Ishikawa (cell line): ENCODE measurements at regions not wholly inside any gene's neighbourhood (a gene's known extent, or its start where the extent isn't known, plus 50 kb on each side); places are given as distances from the start of the nearest gene placed in this dataset.

Experiments used
- CEBPB ChIP-seq: IDR thresholded peaks from 2 replicates; pipeline ENCODE4 v1.6.1; 2012
- CREB1 ChIP-seq: IDR thresholded peaks from 2 replicates; pipeline ENCODE4 v1.6.1; 2012; ENCODE audit warnings: low read depth
- EGR1 ChIP-seq: IDR thresholded peaks from 2 replicates; pipeline ENCODE4 v1.6.1; 2012
- EP300 ChIP-seq: IDR thresholded peaks from 2 replicates; pipeline ENCODE4 v1.6.1; 2012; ENCODE audit warnings: borderline replicate concordance
- FOXM1 ChIP-seq: IDR thresholded peaks from 2 replicates; pipeline ENCODE4 v1.6.1; 2012; ENCODE audit warnings: low read depth, borderline replicate concordance
- NFIC ChIP-seq: IDR thresholded peaks from 2 replicates; pipeline ENCODE4 v1.6.1; 2012
- RAD21 ChIP-seq: IDR thresholded peaks from 2 replicates; pipeline ENCODE4 v1.6.1; 2012; ENCODE audit warnings: low read depth
- TAF1 ChIP-seq: IDR thresholded peaks from 2 replicates; pipeline ENCODE4 v1.6.1; 2012; ENCODE audit warnings: low read depth, mild to moderate bottlenecking
- TCF12 ChIP-seq: IDR thresholded peaks from 2 replicates; pipeline ENCODE4 v1.6.1; 2012; ENCODE audit warnings: low read depth
- TEAD4 ChIP-seq: IDR thresholded peaks from 2 replicates; pipeline ENCODE4 v1.6.1; 2012
- YY1 ChIP-seq: IDR thresholded peaks from 2 replicates; pipeline ENCODE4 v1.6.1; 2012; ENCODE audit warnings: low read depth
- ZBTB7A ChIP-seq: IDR thresholded peaks from 2 replicates; pipeline ENCODE4 v1.6.1; 2012; ENCODE audit warnings: low read depth
- TF ChIP-seq, protein P1 (sequence below): IDR thresholded peaks from 2 replicates; pipeline ENCODE4 v1.6.1; 2012
- TF ChIP-seq, protein P2 (sequence below): IDR thresholded peaks from 2 replicates; pipeline ENCODE4 v1.6.1; 2012; ENCODE audit warnings: low read depth, mild to moderate bottlenecking
- TF ChIP-seq, protein P3 (sequence below): IDR thresholded peaks from 2 replicates; pipeline ENCODE4 v1.6.1; 2012

DNA sequence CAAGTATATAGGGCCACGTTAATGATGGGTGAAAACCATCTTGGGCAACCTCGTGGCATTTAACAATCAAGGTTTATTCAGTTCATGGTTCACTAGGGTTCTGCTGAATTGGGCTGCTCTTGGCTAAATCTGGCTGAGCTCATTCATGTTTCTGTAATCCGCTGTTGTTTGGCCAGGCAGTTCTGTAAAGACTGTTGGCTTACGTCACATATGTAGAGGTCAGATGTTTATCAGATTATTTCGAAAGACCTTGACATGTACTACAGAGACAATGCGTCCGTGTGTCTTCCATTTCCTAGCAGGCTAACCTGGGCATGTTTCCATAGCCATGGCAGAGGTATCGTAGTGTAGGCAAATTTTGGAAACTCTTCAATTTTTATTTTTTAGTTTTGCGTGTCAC, 190.0 kb upstream of the ZWINT start:
- TF ChIP-seq TCF12 (no peak), YY1 (no peak), EP300 (no peak), CEBPB (no peak), TEAD4 (no peak), RAD21 (no peak), EGR1 (no peak), FOXM1 (no peak), NFIC (no peak), TAF1 (no peak), ZBTB7A (no peak), CREB1 (no peak)
- TF ChIP-seq, protein P1, sequence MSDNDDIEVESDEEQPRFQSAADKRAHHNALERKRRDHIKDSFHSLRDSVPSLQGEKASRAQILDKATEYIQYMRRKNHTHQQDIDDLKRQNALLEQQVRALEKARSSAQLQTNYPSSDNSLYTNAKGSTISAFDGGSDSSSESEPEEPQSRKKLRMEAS, result no peak
- TF ChIP-seq, protein P2, sequence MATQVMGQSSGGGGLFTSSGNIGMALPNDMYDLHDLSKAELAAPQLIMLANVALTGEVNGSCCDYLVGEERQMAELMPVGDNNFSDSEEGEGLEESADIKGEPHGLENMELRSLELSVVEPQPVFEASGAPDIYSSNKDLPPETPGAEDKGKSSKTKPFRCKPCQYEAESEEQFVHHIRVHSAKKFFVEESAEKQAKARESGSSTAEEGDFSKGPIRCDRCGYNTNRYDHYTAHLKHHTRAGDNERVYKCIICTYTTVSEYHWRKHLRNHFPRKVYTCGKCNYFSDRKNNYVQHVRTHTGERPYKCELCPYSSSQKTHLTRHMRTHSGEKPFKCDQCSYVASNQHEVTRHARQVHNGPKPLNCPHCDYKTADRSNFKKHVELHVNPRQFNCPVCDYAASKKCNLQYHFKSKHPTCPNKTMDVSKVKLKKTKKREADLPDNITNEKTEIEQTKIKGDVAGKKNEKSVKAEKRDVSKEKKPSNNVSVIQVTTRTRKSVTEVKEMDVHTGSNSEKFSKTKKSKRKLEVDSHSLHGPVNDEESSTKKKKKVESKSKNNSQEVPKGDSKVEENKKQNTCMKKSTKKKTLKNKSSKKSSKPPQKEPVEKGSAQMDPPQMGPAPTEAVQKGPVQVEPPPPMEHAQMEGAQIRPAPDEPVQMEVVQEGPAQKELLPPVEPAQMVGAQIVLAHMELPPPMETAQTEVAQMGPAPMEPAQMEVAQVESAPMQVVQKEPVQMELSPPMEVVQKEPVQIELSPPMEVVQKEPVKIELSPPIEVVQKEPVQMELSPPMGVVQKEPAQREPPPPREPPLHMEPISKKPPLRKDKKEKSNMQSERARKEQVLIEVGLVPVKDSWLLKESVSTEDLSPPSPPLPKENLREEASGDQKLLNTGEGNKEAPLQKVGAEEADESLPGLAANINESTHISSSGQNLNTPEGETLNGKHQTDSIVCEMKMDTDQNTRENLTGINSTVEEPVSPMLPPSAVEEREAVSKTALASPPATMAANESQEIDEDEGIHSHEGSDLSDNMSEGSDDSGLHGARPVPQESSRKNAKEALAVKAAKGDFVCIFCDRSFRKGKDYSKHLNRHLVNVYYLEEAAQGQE, result no peak
- TF ChIP-seq, protein P3, sequence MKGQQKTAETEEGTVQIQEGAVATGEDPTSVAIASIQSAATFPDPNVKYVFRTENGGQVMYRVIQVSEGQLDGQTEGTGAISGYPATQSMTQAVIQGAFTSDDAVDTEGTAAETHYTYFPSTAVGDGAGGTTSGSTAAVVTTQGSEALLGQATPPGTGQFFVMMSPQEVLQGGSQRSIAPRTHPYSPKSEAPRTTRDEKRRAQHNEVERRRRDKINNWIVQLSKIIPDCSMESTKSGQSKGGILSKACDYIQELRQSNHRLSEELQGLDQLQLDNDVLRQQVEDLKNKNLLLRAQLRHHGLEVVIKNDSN, result no peak

DNA sequence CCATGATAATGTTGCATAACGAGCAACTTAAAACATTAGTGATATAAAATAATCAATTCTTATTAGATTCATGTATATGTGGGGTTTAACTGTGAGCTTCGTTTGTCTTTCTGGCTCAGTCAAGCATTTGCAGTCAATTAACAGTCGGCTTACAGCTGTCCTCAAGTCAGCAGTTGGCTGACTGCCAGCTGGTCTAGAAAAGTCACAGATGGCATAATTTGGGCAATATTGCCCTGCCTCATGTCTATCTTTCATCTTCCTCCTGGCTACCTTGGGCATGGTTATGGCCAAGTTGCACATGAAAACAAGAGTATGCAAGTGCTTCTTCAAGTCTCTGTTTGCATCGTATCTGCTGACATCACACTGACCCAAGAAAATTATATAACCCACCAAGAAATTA, 186.1 kb upstream of the ZWINT start:
- TF ChIP-seq CREB1 (no peak), TEAD4 (no peak), FOXM1 (no peak), TCF12 (no peak), TAF1 (no peak), YY1 (no peak), ZBTB7A (no peak), EP300 (no peak), CEBPB (no peak), RAD21 (no peak), EGR1 (no peak)
- TF ChIP-seq, protein P3, result no peak
- TF ChIP-seq, protein P2, result no peak
- TF ChIP-seq, protein P1, result no peak

DNA sequence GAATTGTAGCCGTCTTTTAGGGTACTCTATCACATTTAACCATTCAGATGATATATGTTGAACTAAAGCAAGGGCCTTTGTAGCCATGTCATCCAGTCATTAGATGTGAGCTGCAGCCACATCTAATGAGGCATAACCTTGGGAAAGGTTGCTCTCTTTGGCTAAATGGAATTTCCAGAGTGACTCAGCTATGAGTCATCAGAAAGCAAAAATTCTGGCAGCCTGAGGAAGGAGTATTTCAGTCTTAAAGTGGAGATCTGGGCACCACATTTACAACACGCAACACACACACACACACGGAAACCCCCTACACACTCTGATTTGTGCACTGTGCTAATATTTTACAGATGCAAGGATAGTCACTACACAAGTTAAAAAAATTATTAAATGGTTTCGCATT, 176.9 kb upstream of the ZWINT start:
- peak; percentile 62; the same call in 1 of the 2 replicates for TF ChIP-seq TCF12
- TF ChIP-seq, protein P3, result no peak
- TF ChIP-seq YY1, result 0 out of 2 replicates have a peak, but pooled peaks have one; percentile 20
- TF ChIP-seq EP300, result peak; percentile 82
- TF ChIP-seq, protein P2, result no peak
- TF ChIP-seq, protein P1, result peak; percentile 29; the same call in 1 of the 2 replicates
- no peak for TF ChIP-seq CREB1
- TF ChIP-seq EGR1, result no peak
- no peak for TF ChIP-seq TAF1
- peak; percentile 90 for TF ChIP-seq TEAD4
- no peak for TF ChIP-seq FOXM1
- TF ChIP-seq NFIC, result peak; percentile 68; the same call in 1 of the 2 replicates
- TF ChIP-seq CEBPB, result no peak
- no peak for TF ChIP-seq ZBTB7A
- no peak for TF ChIP-seq RAD21

DNA sequence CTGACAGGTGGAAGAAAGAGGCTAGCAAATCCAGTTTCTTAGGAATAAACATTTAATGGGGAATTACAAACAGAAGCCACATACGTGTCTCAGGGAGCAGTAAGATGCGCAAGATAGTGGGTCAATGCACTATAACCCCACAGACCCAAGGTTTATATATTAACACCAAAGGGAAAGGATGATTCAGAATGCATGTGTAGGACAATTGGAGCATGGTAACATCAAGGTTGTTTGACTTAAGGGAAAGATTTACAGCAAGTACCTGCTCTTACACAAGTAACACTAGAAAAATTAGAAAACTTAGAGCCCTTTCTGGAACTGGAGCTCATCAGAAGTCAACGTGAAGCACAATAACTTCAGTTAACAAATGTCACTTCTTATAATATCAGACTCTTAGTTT, 161.1 kb upstream of the ZWINT start:
- TF ChIP-seq TEAD4, result no peak
- TF ChIP-seq, protein P2, result no peak
- TF ChIP-seq TCF12, result no peak
- TF ChIP-seq, protein P1, result no peak
- TF ChIP-seq, protein P3, result no peak
- no peak for TF ChIP-seq NFIC
- TF ChIP-seq TAF1, result no peak
- TF ChIP-seq FOXM1, result no peak
- TF ChIP-seq ZBTB7A, result no peak
- no peak for TF ChIP-seq EP300
- no peak for TF ChIP-seq RAD21
- TF ChIP-seq CEBPB, result no peak
- no peak for TF ChIP-seq EGR1
- no peak for TF ChIP-seq CREB1
- TF ChIP-seq YY1, result no peak
